Colonic mucosa (tissue), 4 donors: ENCODE measurements at regions not wholly inside any gene's neighbourhood (a gene's known extent, or its start where the extent isn't known, plus 50 kb on each side); places are given as distances from the start of the nearest gene placed in this dataset.
"Not testable (repeated sequence)": the region's sequence is repeated elsewhere in the genome, so short reads cannot be mapped to it uniquely, and the experiment has no call there.

ENCODE experiments used
- DNase-seq: peaks from one replicate; pipeline ENCODE4 v3.0.0-alpha.2; 2020
- H3K27ac ChIP-seq: fragments of 200-600 bp; one replicate; pipeline ENCODE4 v1.8.0; 2021
- H3K27me3 ChIP-seq: fragments of 200-600 bp; one replicate; pipeline ENCODE4 v1.8.0; 2021
- H3K36me3 ChIP-seq: fragments of 200-600 bp; one replicate; pipeline ENCODE4 v1.8.0; 2021
- H3K4me1 ChIP-seq: fragments of 200-600 bp; one replicate; pipeline ENCODE4 v1.8.0; 2021; ENCODE audit warnings: mild to moderate bottlenecking
- H3K4me3 ChIP-seq: fragments of 200-600 bp; one replicate; pipeline ENCODE4 v1.8.0; 2021
- H3K9ac ChIP-seq, 2 donors: one replicate each; pipeline ENCODE4 v1.7.0; 2013; ENCODE audit warnings: control low read depth in 2 of 2, low read depth in 2 of 2, low read length in 2 of 2
- H3K9me3 ChIP-seq: fragments of 200-600 bp; one replicate; pipeline ENCODE4 v1.8.0; 2021
- CTCF ChIP-seq: fragments of 200-600 bp; IDR thresholded peaks from one replicate; pipeline ENCODE4 v1.8.0; 2022; ENCODE audit warnings: antibody characterized with exemption, mild to moderate bottlenecking
- intact Hi-C: fragments of 100-400 bp; cut with DNase I; formaldehyde crosslinking; loops from one replicate; pipeline ENCODE4 v1.14.1; 2022
- donor health status: healthy.
- donor health status: DM: no; HTN: no; CAD: no.
- donor health status: DM: no; HTN: no; CAD: no.

DNA sequence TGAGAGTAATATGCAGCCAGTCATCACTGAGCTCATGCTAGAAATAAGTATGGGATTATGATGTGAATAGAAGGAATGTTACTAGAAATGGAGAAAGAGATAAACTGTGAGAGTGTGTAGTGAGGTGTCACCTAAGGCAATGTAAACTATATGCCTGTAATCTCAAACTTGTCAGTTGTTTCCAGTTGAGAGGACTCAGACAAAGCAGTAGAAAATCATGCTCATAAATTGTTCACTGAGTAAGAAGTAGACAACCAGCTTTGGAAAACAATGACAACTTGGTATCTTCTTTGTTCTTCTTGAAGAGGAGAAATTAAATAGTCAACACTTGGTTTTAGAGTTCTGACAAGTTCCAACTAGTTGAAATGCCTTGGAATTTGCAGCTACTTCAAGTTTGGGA lies 148.5 kb upstream of the OR4E1 start:
- Histone ChIP-seq H3K36me3 (no peaks in the 10 kb centered on the region), H3K4me3 (no peak overlapping the region), H3K27me3 (no peaks in the 10 kb centered on the region), H3K4me1 (no peaks in the 10 kb centered on the region), H3K9me3 (no peaks in the 10 kb centered on the region), H3K27ac (no peak overlapping the region), H3K9ac (no peak overlapping the region)
- DNase-seq, result no peak
- TF ChIP-seq CTCF, result no peak
- intact Hi-C loops, result no loop called here

- Histone ChIP-seq H3K27me3 (no peaks in the 10 kb centered on the region), H3K4me3 (no peak overlapping the region), H3K4me1 (no peaks in the 10 kb centered on the region), H3K27ac (no peak overlapping the region), H3K9me3 (no peaks in the 10 kb centered on the region), H3K36me3 (no peaks in the 10 kb centered on the region), H3K9ac (no peak overlapping the region)
- no peak for DNase-seq
- intact Hi-C loops, result no loop called here
- TF ChIP-seq CTCF, result no peak
Measured at GRCh38 chr14:21820631-21821030, 147.0 kb upstream of the OR4E1 start.

- H3K9ac ChIP-seq, intact Hi-C loops, H3K27me3 ChIP-seq, H3K4me3 ChIP-seq, H3K36me3 ChIP-seq, H3K4me1 ChIP-seq, H3K9me3 ChIP-seq, H3K27ac ChIP-seq, DNase-seq: not testable (repeated sequence)
Measured at GRCh38 chr14:21819891-21820290, 146.3 kb upstream of the OR4E1 start.

GRCh38 chr14:21817010-21817409 lies 143.4 kb upstream of the OR4E1 start:
- H3K4me1 ChIP-seq, intact Hi-C loops, DNase-seq, H3K9me3 ChIP-seq, H3K27me3 ChIP-seq, H3K4me3 ChIP-seq, H3K9ac ChIP-seq, H3K27ac ChIP-seq, H3K36me3 ChIP-seq: not testable (repeated sequence)

GRCh38 chr14:21807975-21808374 lies 134.4 kb upstream of the OR4E1 start:
- no peak overlapping the region for H3K27ac ChIP-seq
- no peak overlapping the region for H3K4me3 ChIP-seq
- no peak for TF ChIP-seq CTCF
- H3K9ac ChIP-seq, result no peak overlapping the region
- DNase-seq, result no peak
- H3K36me3 ChIP-seq, result no peaks in the 10 kb centered on the region
- H3K4me1 ChIP-seq, result no peaks in the 10 kb centered on the region
- H3K9me3 ChIP-seq, result no peaks in the 10 kb centered on the region
- no peaks in the 10 kb centered on the region for H3K27me3 ChIP-seq
- intact Hi-C loops, result no loop called here

- Histone ChIP-seq H3K9me3 (no peaks in the 10 kb centered on the region), H3K27me3 (no peaks in the 10 kb centered on the region), H3K4me1 (no peaks in the 10 kb centered on the region), H3K36me3 (no peaks in the 10 kb centered on the region), H3K27ac (no peak overlapping the region), H3K4me3 (no peak overlapping the region), H3K9ac (no peak overlapping the region)
- no peak for TF ChIP-seq CTCF
- intact Hi-C loops, result no loop called here
- no peak for DNase-seq
Measured at GRCh38 chr14:21804981-21805380, 131.4 kb upstream of the OR4E1 start.

GRCh38 chr14:21802441-21802840 lies 128.8 kb upstream of the OR4E1 start:
- no peak for TF ChIP-seq CTCF
- intact Hi-C loops, result no loop called here

More at GRCh38 chr14:21802441-21802840, 128.8 kb upstream of the OR4E1 start:
- no peaks in the 10 kb centered on the region for H3K36me3 ChIP-seq
- H3K4me3 ChIP-seq, result no peak overlapping the region
- no peaks in the 10 kb centered on the region for H3K4me1 ChIP-seq
- H3K27ac ChIP-seq, result no peak overlapping the region
- DNase-seq, result no peak
- no peak overlapping the region for H3K9ac ChIP-seq
- H3K27me3 ChIP-seq, result no peaks in the 10 kb centered on the region
- H3K9me3 ChIP-seq, result no peaks in the 10 kb centered on the region
